HG03442 (cell line): ENCODE measurements at regions not wholly inside any gene's neighbourhood (a gene's known extent, or its start where the extent isn't known, plus 50 kb on each side); places are given as distances from the start of the nearest gene placed in this dataset.
"Not testable (repeated sequence)": the region's sequence is repeated elsewhere in the genome, so short reads cannot be mapped to it uniquely, and the experiment has no call there.

ENCODE experiments used
- ATAC-seq: cut with Tn5 transposase; IDR thresholded peaks from one replicate; pipeline ENCODE4 v1.9.1; 2021; ENCODE audit warnings: mild to moderate bottlenecking, moderate library complexity; ENCODE audit not compliant: unreplicated experiment

DNA sequence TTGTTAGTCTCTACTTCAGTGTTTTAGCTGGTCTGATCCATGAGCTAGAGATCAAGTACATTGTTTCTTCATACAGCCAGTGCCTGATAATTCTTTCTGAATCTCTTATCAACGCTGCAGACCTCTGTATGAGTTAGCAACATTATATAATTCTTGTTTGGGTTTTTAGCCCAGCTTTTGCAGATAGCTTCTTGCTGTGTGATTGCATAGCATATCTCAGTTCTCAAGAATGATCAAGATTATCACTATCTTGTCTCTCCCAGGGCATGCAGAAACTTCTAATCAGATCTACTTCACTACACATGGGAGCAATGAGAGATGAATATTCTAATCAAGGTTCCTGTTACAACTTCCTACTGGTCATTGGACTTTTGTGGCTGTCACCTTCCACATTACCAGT is 158.3 kb downstream of the FAM174A start:
- no peak for ATAC-seq

DNA sequence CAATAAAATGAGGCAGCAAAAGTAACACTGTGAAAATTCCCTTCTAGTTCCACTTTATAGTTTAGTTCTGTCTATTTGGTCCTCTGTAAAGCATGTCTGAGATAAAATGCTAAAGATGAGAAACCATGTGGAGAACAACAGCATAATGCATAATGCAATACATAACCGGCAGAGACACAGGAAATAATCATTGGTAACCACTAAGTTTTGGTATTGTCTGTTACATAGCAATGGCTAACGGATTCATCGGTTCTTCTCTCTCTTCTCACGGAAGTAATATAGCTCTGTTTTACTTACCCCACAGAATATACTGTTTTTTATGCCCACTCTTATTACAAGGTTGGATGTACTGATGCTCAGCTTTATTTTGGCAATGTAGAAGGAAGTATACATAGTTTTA is 158.9 kb downstream of the FAM174A start:
- ATAC-seq, result no peak

DNA sequence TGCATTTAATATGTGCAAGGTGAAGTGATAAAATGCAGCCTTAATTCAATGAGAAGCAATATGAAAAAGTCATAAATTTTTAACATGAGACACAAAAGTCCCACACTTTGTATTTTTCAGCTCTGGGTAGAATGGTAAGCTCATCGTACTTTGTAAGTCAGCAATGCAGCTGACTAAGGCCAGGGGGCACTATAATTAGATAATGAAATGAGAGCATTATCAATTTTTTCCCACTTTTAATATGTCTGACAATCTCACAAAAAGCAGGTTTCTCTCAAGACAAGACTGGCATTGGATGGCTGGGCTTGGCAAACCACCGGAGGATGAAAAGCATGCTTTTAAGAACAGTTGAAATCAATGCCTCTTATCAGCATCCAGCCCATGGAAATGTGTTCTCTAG is 162.8 kb downstream of the FAM174A start:
- ATAC-seq, result no peak

DNA sequence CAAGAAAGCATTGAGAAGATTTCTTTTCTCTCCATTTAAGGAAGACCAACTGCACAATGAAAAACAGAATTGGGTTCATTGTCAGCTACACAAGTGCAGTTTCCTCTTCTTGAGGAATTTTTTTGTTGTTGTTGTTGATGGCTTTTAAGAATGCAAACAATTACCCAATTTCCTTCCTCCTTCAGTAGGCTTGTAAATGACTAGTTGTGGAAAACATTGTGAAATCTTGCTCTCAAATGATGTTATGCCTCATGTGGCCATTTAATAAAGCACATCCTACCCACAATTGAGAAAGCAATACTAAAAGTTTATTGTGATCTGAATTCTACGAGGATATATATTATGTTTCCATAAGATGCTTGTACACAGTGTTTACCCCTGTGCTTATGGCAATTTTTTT is 171.6 kb downstream of the FAM174A start:
- ATAC-seq, result no peak

DNA sequence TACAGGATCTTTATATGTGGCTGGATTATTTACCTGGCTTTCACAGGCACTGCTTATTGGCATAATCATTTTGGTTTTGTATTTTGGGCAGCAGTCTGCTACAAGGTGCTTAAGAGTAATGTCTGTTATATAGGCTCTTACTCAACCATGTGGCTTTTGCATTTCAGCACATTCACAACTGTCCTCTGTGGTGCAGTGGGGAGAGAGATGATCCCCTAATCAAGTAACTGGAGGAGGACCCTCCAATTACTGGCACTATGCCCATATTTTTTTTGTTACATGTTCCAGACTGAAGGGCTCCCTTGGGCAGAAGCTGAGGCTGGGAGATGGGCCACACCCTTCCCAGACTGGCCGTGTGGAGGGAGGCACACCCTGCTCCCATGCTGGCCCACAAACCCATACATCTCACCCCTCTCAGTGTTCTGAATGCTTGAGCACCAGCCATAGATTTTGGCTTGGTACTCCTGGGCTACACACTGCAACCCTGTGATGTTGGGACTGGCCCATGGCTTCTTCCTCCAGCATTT is 173.5 kb downstream of the FAM174A start:
- no peak for ATAC-seq

DNA sequence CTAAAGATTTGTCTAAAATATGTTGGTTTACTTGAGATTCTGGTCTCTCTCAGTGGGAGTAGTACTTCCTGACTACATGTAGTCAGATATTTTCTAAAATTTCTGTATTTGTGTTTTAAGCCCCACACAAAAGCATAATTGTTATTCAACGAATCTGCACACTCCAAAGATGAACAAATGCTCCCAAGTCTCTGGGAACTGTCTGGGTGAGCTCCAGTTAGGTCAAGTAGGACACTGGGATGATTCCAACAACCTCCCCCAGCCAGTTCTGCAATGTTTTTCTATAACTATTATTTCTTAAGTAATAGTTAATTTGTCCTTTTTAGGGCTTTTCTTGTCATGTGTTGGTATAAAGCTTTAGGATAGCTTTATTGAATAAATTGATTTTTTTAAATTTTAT is 174.6 kb downstream of the FAM174A start:
- ATAC-seq, result no peak

DNA sequence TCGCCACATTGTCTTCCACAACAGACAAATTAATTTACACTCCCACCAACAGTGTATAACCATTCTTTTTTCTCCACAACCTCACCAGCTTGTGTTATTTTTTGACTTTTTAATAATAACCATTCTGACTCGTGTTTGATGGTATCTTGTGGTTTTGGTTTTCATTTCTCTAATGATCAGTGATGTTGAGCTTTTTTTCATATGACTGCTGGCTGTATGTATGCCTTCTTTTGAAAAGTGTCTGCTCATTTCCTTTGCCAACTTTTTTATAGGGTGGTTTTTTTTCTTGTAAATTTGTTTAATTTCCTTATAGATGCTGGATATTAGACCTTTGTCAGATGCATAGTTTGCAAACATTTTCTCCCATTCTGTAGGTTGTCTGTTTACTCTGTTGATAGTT is 179.6 kb downstream of the FAM174A start:
- not testable (repeated sequence) for ATAC-seq

DNA sequence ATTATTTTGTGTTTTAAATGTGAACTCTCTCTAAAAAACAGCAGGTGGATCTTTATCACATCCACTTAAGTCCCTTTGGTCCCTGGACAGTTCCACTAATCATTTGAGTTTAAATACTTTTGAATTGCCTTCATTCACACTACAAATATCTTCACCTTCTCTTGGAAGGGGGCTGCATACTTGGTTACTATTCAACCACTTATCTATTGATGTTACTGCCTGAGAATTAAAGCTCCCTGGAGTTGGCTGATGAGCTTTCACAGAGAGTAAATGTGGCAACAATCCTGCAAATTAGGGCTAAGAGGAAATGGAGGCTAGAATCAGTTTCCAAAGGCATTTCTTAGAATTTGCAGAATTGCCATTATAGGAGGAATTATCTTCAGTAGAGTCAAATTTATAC is 180.4 kb downstream of the ST8SIA4 start:
- no peak for ATAC-seq

DNA sequence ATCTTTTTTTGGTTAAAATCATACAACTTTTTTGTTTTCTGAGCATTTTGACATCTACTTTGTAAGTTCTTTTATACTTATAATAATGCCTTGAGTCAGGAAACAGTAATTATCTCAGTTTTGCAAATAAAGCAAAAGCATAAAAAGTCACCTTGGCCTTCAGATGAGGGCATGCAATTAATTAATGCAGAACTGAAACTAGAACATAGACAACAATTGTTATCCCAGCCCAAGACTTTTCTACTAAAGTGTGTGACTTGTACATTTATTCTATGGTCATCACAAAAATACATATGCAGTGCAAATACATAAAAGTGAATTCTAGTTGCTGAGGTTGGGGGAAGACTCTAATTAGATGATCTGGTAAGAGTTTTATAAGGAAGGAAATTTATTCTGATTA is 179.9 kb downstream of the ST8SIA4 start:
- no peak for ATAC-seq

DNA sequence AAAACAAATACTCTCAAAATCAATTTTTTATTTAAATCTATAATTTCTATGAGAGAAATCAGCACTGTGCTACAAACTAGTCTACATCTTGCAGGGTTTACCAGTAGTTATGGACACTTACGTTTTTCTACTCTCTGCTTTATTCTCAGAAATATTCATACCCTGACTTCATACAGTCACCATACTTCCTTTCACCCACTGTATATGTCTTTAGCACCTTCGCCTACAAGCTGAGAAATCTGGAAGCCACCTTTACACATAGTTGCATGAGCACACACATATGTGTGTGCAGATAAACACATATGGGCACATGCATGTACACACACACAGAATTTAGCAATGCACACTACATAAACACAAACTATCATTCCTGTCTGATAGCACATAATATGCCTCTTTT is 177.0 kb downstream of the ST8SIA4 start:
- no peak for ATAC-seq

DNA sequence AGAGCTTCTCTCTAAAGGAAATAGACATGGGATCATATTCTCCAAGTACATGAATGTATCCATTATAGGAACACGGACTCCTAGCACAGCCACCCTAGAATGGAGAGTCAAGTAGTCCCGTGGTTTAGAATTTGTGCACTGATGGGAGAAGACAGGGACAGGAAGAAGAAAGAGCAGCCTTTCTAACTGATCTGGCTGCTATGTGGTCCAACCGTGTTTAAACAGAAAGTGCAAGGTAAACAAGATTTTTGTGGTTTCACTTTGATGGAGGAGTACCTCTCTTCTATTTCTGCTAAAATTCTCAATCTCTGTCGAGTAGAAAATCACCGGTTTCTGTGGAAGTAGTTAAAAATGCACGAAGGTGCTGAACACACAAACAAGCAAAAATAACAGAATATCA is 171.3 kb downstream of the ST8SIA4 start:
- peak; percentile 96 for ATAC-seq

DNA sequence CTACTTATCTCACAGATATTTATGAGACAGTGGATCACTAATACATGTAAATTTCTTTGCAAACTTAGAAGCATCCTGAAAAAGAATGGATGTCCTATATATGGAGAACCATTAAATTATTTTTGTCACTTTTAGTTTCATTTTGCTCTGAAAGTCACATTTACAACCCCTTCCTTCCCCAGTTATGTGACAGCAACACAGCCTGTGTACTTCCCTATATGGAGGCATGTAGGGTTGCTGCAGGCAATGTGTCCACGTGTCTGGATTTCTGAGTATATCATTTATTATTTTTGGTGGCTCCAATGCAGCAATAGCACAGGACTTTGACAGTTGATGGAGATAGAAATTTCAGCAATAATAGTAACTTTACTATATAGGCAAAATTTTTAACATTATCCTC is 156.4 kb downstream of the ST8SIA4 start:
- ATAC-seq, result peak; percentile 87

DNA sequence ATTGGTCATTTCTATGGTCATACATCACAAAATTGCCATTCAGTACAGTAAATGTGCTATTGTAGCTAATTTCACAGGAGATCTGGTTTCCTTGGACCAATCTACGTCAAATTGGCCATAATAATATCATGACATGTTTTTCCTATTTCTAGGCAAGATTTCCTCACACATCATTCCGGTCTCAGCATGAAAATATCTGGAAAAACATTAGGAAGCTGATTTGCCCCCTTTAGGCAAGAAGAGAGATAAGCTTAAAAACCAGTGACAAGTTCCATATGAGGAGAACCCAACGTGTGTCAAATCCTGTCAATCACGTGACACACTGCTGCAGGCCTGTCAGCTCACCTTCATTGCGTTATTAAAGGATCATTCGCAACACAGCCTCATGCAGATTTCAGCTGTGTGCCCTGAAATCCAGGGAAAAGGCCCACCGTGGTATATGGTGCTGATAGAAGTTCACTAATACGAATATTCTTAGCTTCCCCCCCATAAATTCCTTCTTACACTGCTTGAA is 153.3 kb downstream of the ST8SIA4 start:
- ATAC-seq, result no peak

DNA sequence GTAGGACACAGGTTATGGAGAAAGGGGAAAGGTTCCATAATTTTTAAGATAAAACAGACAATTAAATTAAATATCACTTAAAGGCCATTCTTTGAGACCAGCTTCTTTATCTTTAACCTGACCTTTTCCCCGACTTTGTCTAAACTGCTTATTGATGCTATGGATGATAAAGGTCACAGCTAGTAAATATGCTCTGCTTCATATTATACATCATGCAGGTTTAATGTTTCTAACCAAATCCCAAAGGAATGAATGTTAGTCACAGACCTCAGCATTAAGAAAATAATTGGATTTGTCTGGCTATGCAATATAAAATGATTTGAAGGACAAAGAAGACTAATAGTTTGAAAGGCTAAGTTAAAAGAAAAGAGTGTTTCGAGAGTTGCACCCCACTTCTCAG is 147.6 kb downstream of the ST8SIA4 start:
- ATAC-seq, result no peak
